PFSK-1 (cell line): ENCODE measurements at regions not wholly inside any gene's neighbourhood (a gene's known extent, or its start where the extent isn't known, plus 50 kb on each side); places are given as distances from the start of the nearest gene placed in this dataset.

Experiments
- FOXP2 ChIP-seq: optimal IDR thresholded peaks from 2 replicates; pipeline ENCODE3; 2011; ENCODE audit warnings: borderline replicate concordance, control low read depth, inconsistent platforms; ENCODE audit not compliant: insufficient read depth; ENCODE audit errors: extremely low read length, extremely low read depth
- POLR2AphosphoS5 ChIP-seq: IDR thresholded peaks from 2 replicates; pipeline ENCODE4 v1.6.1; 2012; ENCODE audit warnings: low read depth, mild to moderate bottlenecking, control low read depth, low read length, moderate library complexity
- REST ChIP-seq, 2 experiments: IDR thresholded peaks; 2 replicates each; pipeline versions ENCODE4 v1.6.1 to v1.8.0; 2011 to 2012; ENCODE audit warnings: low read depth in 2 of 2, low read length in 2 of 2, control low read depth in 1 of 2, inconsistent platforms in 1 of 2, mild to moderate bottlenecking in 1 of 2, moderate library complexity in 1 of 2; ENCODE audit not compliant: insufficient read depth in 1 of 2
- SIN3A ChIP-seq: IDR thresholded peaks from 2 replicates; pipeline ENCODE4 v1.6.1; 2012; ENCODE audit warnings: mild to moderate bottlenecking, low read length, moderate library complexity, borderline replicate concordance; ENCODE audit not compliant: insufficient read depth
- TAF1 ChIP-seq: IDR thresholded peaks from 2 replicates; pipeline ENCODE4 v1.6.1; 2012; ENCODE audit warnings: low read length, control low read depth, borderline replicate concordance; ENCODE audit not compliant: insufficient read depth

- no peak for TF ChIP-seq REST (IDR thresholded peaks at IDR 0.05; ENCODE audit: insufficient read depth in 1 of 2, low read depth in 2 of 2, low read length in 2 of 2)
- TF ChIP-seq SIN3A = no peak
- no peak for TF ChIP-seq POLR2AphosphoS5
- TF ChIP-seq FOXP2 = no peak
- TF ChIP-seq TAF1 = no peak
Observed at GRCh38 chr5:167356374-167356773, 935.1 kb upstream of the WWC1 start.

- TF ChIP-seq SIN3A = no peak
- TF ChIP-seq FOXP2 = no peak
- TF ChIP-seq POLR2AphosphoS5 = no peak
- TF ChIP-seq TAF1 = no peak
- TF ChIP-seq REST (IDR thresholded peaks at IDR 0.05; ENCODE audit: insufficient read depth in 1 of 2, low read depth in 2 of 2, low read length in 2 of 2) = no peak
Observed at GRCh38 chr5:167358868-167359492, 932.5 kb upstream of the WWC1 start.

GRCh38 chr5:167361795-167362194, 929.6 kb upstream of the WWC1 start:
- TF ChIP-seq POLR2AphosphoS5 = no peak
- no peak for TF ChIP-seq FOXP2
- TF ChIP-seq REST (IDR thresholded peaks at IDR 0.05; ENCODE audit: insufficient read depth in 1 of 2, low read depth in 2 of 2, low read length in 2 of 2) = no peak
- TF ChIP-seq SIN3A = no peak
- no peak for TF ChIP-seq TAF1

GRCh38 chr5:167363065-167363464, 928.4 kb upstream of the WWC1 start:
- TF ChIP-seq SIN3A = no peak
- no peak for TF ChIP-seq TAF1
- no peak for TF ChIP-seq FOXP2
- no peak for TF ChIP-seq POLR2AphosphoS5
- no peak for TF ChIP-seq REST (IDR thresholded peaks at IDR 0.05; ENCODE audit: insufficient read depth in 1 of 2, low read depth in 2 of 2, low read length in 2 of 2)

- TF ChIP-seq SIN3A (no peak), FOXP2 (no peak), REST (IDR thresholded peaks at IDR 0.05; ENCODE audit: insufficient read depth in 1 of 2, low read depth in 2 of 2, low read length in 2 of 2) (no peak), POLR2AphosphoS5 (no peak), TAF1 (no peak)
Observed at GRCh38 chr5:167375125-167375524, 916.3 kb upstream of the WWC1 start.
